ENCODE measurements at regions not wholly inside any gene's neighbourhood (a gene's known extent, or its start where the extent isn't known, plus 50 kb on each side); places are given as distances from the start of the nearest gene placed in this dataset.
"Not testable (repeated sequence)": the region's sequence is repeated elsewhere in the genome, so short reads cannot be mapped to it uniquely, and the experiment has no call there.

DNA sequence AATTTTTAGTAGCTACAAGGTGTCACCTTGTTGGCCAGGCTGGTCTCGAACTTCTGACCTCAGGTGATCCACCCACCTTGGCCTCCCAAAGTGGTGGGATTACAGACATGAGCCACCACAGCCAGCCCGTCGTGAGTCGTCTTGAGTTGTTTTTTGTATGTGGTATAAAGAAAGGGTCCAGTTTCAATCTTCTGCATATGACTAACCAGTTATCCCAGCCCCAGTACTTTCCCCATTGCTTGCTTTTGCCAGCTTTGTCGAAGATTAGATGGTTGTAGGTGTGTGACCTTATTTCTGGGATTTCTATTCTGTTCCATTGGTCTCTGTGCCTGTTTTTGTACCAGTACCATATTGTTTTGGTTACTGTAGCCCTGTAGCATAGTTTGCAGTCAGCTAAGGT lies 105.9 kb downstream of the OR13H1 start:
- Histone ChIP-seq H3K36me3 (no peaks in the 10 kb centered on the region), H3K9me3 (peaks cover 0 to 4% (median 0%) of the 10 kb centered on the region in 11 donors), H3K27ac (no peak overlapping the region), H3K4me1 (no peaks in the 10 kb centered on the region), H3K27me3 (peaks cover 0 to 65% (median 0%) of the 10 kb centered on the region in 7 donors), H3K4me3 (no peak overlapping the region)
- TF ChIP-seq, protein P1, sequence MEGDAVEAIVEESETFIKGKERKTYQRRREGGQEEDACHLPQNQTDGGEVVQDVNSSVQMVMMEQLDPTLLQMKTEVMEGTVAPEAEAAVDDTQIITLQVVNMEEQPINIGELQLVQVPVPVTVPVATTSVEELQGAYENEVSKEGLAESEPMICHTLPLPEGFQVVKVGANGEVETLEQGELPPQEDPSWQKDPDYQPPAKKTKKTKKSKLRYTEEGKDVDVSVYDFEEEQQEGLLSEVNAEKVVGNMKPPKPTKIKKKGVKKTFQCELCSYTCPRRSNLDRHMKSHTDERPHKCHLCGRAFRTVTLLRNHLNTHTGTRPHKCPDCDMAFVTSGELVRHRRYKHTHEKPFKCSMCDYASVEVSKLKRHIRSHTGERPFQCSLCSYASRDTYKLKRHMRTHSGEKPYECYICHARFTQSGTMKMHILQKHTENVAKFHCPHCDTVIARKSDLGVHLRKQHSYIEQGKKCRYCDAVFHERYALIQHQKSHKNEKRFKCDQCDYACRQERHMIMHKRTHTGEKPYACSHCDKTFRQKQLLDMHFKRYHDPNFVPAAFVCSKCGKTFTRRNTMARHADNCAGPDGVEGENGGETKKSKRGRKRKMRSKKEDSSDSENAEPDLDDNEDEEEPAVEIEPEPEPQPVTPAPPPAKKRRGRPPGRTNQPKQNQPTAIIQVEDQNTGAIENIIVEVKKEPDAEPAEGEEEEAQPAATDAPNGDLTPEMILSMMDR (IDR thresholded peaks at IDR 0.05), result no peak
- DNase-seq (no peak), ATAC-seq (no peak)
- intact Hi-C loops (cut with DNase I), result no loop called here
- 73 to 83% methylated on average over 5 of the region's 5 CpGs for WGBS, 2 donors

- H3K36me3 ChIP-seq, result no peaks in the 10 kb centered on the region
- H3K27me3 ChIP-seq, result peaks cover 0 to 72% (median 0%) of the 10 kb centered on the region in 7 donors
- peaks cover 0 to 4% (median 0%) of the 10 kb centered on the region in 11 donors for H3K9me3 ChIP-seq
- no peak overlapping the region for H3K4me3 ChIP-seq
- 69 to 75% methylated on average over 4 of the region's 4 CpGs for WGBS, 2 donors
- TF ChIP-seq, protein P1 (IDR thresholded peaks at IDR 0.05), result no peak
- H3K27ac ChIP-seq, result no peak overlapping the region
- intact Hi-C loops (cut with DNase I), result no loop called here
- no peak for ATAC-seq
- H3K4me1 ChIP-seq, result no peaks in the 10 kb centered on the region
- no peak for DNase-seq
Observed at GRCh38 chrX:131650637-131651410, 107.0 kb downstream of the OR13H1 start.

DNA sequence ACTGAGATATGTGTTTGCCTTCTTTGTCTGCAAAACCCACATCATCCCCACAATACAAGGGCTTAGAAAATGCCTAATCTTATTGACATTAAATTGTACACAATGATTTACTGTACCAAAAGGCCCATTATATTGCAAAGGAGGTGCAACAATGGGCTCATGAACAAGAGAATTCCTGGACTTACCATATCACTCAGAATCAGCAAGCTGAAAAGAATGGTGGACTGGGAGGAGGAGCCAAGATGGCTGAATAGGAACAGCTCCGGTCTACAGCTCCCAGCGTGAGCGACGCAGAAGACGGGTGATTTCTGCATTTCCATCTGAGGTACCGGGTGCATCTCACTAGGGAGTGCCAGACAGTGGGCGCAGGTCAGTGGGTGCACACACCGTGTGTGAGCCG lies 119.9 kb downstream of the OR13H1 start:
- WGBS, 2 donors, result 93 to 99% methylated on average over 7 to 9 of the region's 9 CpGs
- ATAC-seq; intact Hi-C loops (cut with DNase I); H3K4me3 ChIP-seq; DNase-seq; H3K9me3 ChIP-seq; H3K4me1 ChIP-seq; H3K27ac ChIP-seq; H3K36me3 ChIP-seq: not testable (repeated sequence)
- H3K27me3 ChIP-seq, result peaks cover 0 to 49% (median 0%) of the 10 kb centered on the region in 7 donors

- H3K36me3 ChIP-seq, result no peaks in the 10 kb centered on the region
- H3K4me3 ChIP-seq, result no peak overlapping the region
- peaks cover 0 to 48% (median 0%) of the 10 kb centered on the region in 7 donors for H3K27me3 ChIP-seq
- no peak for DNase-seq
- ATAC-seq, result peak in 1 of 8 donors; percentile 42
- H3K27ac ChIP-seq, result no peak overlapping the region
- H3K9me3 ChIP-seq, result no peaks in the 10 kb centered on the region
- 27 to 31% methylated on average over 2 of the region's 2 CpGs for whole genome bisulfite sequencing, 2 donors
- no peaks in the 10 kb centered on the region for H3K4me1 ChIP-seq
- TF ChIP-seq, protein P1 (IDR thresholded peaks at IDR 0.05), result no peak
- intact Hi-C loops (cut with DNase I), result no loop called here
Observed at GRCh38 chrX:131671735-131672134, 127.9 kb downstream of the OR13H1 start.

DNA sequence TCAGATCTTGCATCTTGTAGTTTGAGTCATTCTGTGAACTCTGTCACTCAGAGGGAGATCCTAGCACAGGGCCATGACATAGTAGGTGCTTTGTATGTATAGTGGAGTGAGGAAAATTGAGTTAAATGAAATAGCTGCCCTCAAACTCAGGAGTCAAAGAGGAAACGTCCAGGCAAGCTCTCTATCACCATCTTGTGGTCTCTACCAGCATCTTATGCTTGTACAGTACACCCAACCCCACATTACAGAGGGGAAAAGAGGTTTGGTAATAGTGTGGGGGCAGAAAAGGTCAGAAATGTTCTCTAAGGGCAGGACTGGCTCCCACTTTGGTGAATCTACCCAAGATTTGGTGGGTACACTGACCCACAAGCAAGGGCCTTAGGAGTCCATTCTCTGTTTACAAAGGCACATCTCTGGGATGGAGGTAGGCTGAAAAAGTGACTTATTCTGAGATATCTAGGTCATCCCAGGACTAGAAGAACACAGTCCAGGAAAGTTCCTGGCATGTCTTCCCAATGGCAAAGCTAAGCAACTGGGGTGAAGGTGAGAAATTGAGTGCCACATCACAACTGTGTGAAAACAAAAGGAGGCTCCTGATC lies 131.8 kb downstream of the OR13H1 start:
- DNase-seq (no peak), ATAC-seq (no peak)
- Histone ChIP-seq H3K9me3 (no peaks in the 10 kb centered on the region), H3K4me1 (no peaks in the 10 kb centered on the region), H3K4me3 (no peak overlapping the region), H3K36me3 (no peaks in the 10 kb centered on the region), H3K27ac (no peak overlapping the region), H3K27me3 (peaks cover 0 to 62% (median 0%) of the 10 kb centered on the region in 7 donors)
- TF ChIP-seq, protein P1 (IDR thresholded peaks at IDR 0.05), result peak in 6 of 9 donors; percentile 12 to 54 (median 28)
- WGBS, 2 donors, result 0 to 3% methylated on average over 1 of the region's 1 CpG
- intact Hi-C loops (cut with DNase I), result loop anchor here in 2 of 10 donors (5.0 kb wide), 1 partner anchor 698 kb away; no protein-coding TSS in a partner anchor
